Psoas muscle (tissue), 7 donors: ENCODE measurements at regions not wholly inside any gene's neighbourhood (a gene's known extent, or its start where the extent isn't known, plus 50 kb on each side); places are given as distances from the start of the nearest gene placed in this dataset.
A peak's percentile ranks its signal among the peaks of the same experiment; 100 is the strongest.
"Not testable (repeated sequence)": the region's sequence is repeated elsewhere in the genome, so short reads cannot be mapped to it uniquely, and the experiment has no call there.

ENCODE experiments used
- ATAC-seq, 4 donors: fragments of 200-7000 bp; cut with Tn5 transposase; one replicate each; pipeline ENCODE4 v1.9.1; 2020; ENCODE audit warnings: moderate library complexity in 3 of 4, mild to moderate bottlenecking in 2 of 4
- DNase-seq, 2 donors: peaks; one replicate each; pipeline ENCODE4 v3.0.0-alpha.2; 2020
- H3K27ac ChIP-seq: fragments of 200-600 bp; one replicate; pipeline ENCODE4 v1.8.0; 2022
- H3K27me3 ChIP-seq, 3 donors: fragments of 200-600 bp in 1 of 3; one replicate each; pipeline versions ENCODE4 v1.6.1 to v1.8.0; 2013 to 2022; ENCODE audit warnings: low read length in 2 of 3, mild to moderate bottlenecking in 2 of 3, moderate library complexity in 1 of 3; ENCODE audit not compliant: insufficient read depth in 3 of 3
- H3K36me3 ChIP-seq, 2 donors: fragments of 200-600 bp in 1 of 2; one replicate each; pipeline versions ENCODE4 v1.6.1 to v1.8.0; 2013 to 2022; ENCODE audit warnings: low read depth in 1 of 2, mild to moderate bottlenecking in 1 of 2, moderate library complexity in 1 of 2; ENCODE audit not compliant: insufficient read depth in 1 of 2
- H3K4me1 ChIP-seq: fragments of 200-600 bp; one replicate; pipeline ENCODE4 v1.8.0; 2022
- H3K4me3 ChIP-seq: fragments of 200-600 bp; one replicate; pipeline ENCODE4 v1.8.0; 2022; ENCODE audit warnings: mild to moderate bottlenecking
- H3K9me3 ChIP-seq: fragments of 200-600 bp; one replicate; pipeline ENCODE4 v1.8.0; 2022
- CTCF ChIP-seq: fragments of 200-600 bp; IDR thresholded peaks from one replicate; pipeline ENCODE4 v1.8.0; 2022; ENCODE audit warnings: antibody characterized with exemption
- WGBS, 3 donors: extraction: QIAGEN DNeasy Blood & Tissue Kit; methylation state at CpG; one replicate each; pipeline versions ENCODE4 v1.1.6 to v1.1.7; 2013; 5-methylcytosine and 5-hydroxymethylcytosine counted together
- intact Hi-C, 2 donors: fragments of 100-400 bp; cut with DNase I; formaldehyde crosslinking; loops; one replicate each; pipeline versions ENCODE4 v1.11.0 to v1.14.2; 2022
- donor health status: healthy with polysubstance abuse.
- donor health status: DM: no; HTN: no; CAD: no; lungs with moderate emphysema.
- donor health status: Bipolar disorder and iron deficiency.
- donor health status: healthy.
- donor health status: DM: yes; HTN: yes; CAD: no.
- donor health status: DM: no; HTN: no; CAD: no.
- donor health status: DM: yes; HTN: yes; CAD: no.

- DNase-seq (no peak), ATAC-seq (no peak)
- Histone ChIP-seq H3K4me1 (no peaks in the 10 kb centered on the region), H3K27ac (no peak overlapping the region), H3K27me3 (no peaks in the 10 kb centered on the region), H3K9me3 (no peaks in the 10 kb centered on the region), H3K36me3 (no peaks in the 10 kb centered on the region), H3K4me3 (no peak overlapping the region)
- 80 to 82% (median 81%) methylated on average over 2 of the region's 2 CpGs for WGBS, 3 donors
- intact Hi-C loops, result no loop called here
- TF ChIP-seq CTCF, result no peak
Observed at GRCh38 chr1:222973561-222973960, 158.7 kb downstream of the DISP1 start.

GRCh38 chr1:222974496-222974895 lies 159.7 kb downstream of the DISP1 start:
- no peaks in the 10 kb centered on the region for H3K9me3 ChIP-seq
- DNase-seq, result no peak
- no peaks in the 10 kb centered on the region for H3K36me3 ChIP-seq
- 64 to 79% (median 71%) methylated on average over 3 of the region's 3 CpGs for WGBS, 3 donors
- H3K4me1 ChIP-seq, result no peaks in the 10 kb centered on the region
- intact Hi-C loops, result no loop called here
- no peak for ATAC-seq
- no peak for TF ChIP-seq CTCF
- no peak overlapping the region for H3K4me3 ChIP-seq
- H3K27me3 ChIP-seq, result no peaks in the 10 kb centered on the region
- no peak overlapping the region for H3K27ac ChIP-seq

- ATAC-seq, result peak in 1 of 4 donors; percentile 45
- no peak for DNase-seq
- H3K27ac ChIP-seq, result no peak overlapping the region
- no peaks in the 10 kb centered on the region for H3K36me3 ChIP-seq
- no peak for TF ChIP-seq CTCF
- no peaks in the 10 kb centered on the region for H3K27me3 ChIP-seq
- intact Hi-C loops, result no loop called here
- no peaks in the 10 kb centered on the region for H3K9me3 ChIP-seq
- WGBS, 3 donors, result 46 to 58% (median 51%) methylated on average over 6 of the region's 6 CpGs
- no peaks in the 10 kb centered on the region for H3K4me1 ChIP-seq
- H3K4me3 ChIP-seq, result no peak overlapping the region
Observed at GRCh38 chr1:222975472-222976122, 160.8 kb downstream of the DISP1 start.

DNA sequence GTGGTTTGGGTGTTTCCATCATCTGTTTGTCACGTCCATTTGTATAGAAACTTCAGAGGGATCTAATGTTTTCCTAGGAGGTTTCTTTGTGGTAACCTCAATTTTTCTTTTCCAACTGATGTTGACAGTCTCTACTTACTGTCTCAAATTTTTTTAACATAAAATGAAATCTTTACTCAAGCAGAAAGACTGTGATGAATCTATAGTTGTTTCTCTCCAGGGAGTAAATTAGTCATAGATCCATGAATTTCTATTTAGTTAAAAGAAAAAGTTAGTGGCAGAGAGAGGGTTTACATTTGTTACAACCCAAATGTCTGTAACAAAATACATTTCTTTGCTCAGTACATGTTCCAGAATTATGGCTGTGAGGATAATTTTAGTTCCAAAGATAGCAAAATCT lies 161.6 kb downstream of the DISP1 start:
- H3K27ac ChIP-seq, result no peak overlapping the region
- ATAC-seq, result no peak

DNA sequence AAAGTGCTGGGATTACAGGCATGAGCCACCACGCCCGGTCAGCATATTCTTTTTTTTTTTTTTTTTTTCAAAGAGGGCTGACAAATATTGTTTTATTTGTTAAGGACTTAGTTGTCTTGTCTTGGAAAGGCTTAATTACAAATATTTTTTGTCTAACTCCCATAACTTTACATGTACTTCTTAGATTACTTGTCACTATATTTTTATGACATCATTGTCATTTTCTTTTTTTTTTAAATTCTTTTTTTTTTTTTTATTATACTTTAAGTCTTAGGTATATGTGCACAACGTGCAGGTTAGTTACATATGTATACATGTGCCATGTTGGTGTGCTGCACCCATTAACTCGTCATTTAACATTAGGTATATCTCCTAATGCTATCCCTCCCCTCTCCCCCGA lies 162.5 kb downstream of the DISP1 start:
- H3K27me3 ChIP-seq, H3K4me1 ChIP-seq, H3K4me3 ChIP-seq, H3K27ac ChIP-seq, intact Hi-C loops, DNase-seq, ATAC-seq, H3K36me3 ChIP-seq, H3K9me3 ChIP-seq: not testable (repeated sequence)
- 94 to 97% (median 94%) methylated on average over 4 of the region's 5 CpGs for WGBS, 3 donors

More for the DNA sequence above, 161.6 kb downstream of the DISP1 start:
- Histone ChIP-seq H3K9me3 (no peaks in the 10 kb centered on the region), H3K27me3 (no peaks in the 10 kb centered on the region), H3K4me1 (no peaks in the 10 kb centered on the region), H3K4me3 (no peak overlapping the region), H3K36me3 (no peaks in the 10 kb centered on the region)
- DNase-seq, result no peak
- TF ChIP-seq CTCF, result no peak
- intact Hi-C loops, result no loop called here
- 70 to 82% (median 80%) methylated on average over 1 of the region's 1 CpG for WGBS, 3 donors
